Right renal pelvis (tissue), 4 donors: ENCODE measurements at regions not wholly inside any gene's neighbourhood (a gene's known extent, or its start where the extent isn't known, plus 50 kb on each side); places are given as distances from the start of the nearest gene placed in this dataset.

Experiments used
- DNase-seq, 4 donors: peaks; one replicate each; pipeline ENCODE4 v3.0.0-alpha.2; 2013; ENCODE audit warnings: low read depth in 4 of 4, low spot score in 3 of 4, missing footprints in 1 of 4

DNA sequence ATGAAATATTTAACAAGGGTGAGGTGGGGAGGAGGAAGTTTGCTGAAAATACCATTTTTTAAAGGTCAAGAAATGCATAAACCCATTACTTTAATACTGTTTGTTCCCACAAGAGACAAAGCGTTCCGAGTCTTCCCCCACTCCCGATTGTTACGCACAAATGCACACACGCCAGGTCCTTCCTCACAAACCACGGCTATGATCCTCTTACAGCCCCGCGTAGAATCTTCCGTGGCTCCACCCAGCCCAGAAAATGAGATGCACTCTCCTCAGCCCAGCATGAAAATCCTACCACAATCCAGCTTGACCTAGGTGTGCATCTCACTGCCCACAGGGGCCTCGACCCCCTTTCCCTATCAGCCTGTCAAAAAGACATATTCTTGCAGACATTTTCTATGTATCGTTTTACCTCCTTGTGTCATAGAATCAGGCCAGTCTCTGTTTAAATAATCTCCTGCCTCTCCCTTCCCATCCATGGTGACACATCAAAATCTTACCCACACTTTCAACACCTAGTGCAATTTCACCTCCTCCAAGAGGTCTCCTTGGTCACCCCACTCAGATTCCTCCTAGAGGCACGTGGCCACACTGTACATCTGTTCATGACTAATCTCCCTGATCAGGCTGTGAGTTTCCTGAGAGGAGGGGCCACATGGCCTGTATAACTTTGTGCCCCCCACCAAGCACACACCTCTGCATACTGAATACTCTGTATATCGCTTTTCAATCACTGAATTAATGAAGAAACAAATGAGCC, 491.0 kb upstream of the KLHL29 start:
- no peak for DNase-seq

DNA sequence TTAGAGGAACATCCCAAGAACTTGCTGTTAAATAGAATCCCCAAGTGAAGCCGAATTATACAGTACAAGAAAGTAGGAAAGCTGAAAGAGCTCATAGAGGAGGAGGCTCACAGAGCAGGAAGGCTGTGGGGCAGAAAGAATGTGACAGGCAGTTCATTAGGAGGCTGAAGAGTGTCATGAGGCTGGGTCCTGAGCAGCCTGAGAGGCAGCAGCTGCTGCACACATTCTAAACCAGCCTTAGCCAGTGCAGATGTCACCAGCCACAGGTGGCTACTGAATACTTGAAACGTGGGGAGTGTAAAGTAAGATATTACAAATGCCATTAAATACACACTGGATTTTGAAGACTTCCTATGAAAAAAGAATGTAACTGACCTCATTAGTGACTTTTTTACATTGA, 490.2 kb upstream of the KLHL29 start:
- DNase-seq, result peak in 1 of 4 donors; percentile 6

DNA sequence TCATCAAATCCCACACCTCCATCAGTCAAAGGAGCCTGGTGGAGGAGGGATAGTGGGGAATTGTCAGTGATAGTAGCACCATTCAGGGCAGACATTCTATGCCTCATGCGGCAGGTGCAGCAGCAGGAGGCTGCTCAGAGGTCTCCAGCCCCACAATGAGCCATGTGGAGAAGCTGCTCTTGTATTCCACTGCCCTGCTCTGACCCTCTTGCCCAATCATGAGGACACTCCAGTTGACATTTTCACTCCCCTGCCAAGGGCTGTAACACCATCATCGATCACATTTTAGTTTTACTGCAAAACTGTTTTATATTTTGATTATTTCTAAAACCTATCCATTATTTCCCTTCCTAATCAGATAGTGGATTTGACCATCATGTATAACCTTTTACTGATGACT, 487.6 kb upstream of the KLHL29 start:
- DNase-seq, result no peak

DNA sequence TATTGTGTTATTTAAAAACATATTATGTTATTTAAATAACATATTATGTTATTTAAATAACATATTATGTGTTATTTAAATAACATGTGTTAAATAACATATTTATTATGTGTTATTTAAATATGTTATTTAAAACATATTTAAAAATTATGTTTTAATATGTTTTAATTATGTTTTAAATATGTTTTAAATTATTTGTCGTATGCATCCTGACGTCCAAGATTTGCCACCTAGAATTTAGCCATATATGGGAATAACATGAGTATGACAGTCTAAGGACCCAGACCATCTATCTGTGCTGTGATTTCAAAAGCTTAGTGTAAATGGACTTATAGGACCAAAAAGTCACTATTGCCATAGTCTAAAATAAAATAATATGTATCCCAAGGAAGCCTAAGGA, 484.3 kb upstream of the KLHL29 start:
- DNase-seq, result no peak

DNA sequence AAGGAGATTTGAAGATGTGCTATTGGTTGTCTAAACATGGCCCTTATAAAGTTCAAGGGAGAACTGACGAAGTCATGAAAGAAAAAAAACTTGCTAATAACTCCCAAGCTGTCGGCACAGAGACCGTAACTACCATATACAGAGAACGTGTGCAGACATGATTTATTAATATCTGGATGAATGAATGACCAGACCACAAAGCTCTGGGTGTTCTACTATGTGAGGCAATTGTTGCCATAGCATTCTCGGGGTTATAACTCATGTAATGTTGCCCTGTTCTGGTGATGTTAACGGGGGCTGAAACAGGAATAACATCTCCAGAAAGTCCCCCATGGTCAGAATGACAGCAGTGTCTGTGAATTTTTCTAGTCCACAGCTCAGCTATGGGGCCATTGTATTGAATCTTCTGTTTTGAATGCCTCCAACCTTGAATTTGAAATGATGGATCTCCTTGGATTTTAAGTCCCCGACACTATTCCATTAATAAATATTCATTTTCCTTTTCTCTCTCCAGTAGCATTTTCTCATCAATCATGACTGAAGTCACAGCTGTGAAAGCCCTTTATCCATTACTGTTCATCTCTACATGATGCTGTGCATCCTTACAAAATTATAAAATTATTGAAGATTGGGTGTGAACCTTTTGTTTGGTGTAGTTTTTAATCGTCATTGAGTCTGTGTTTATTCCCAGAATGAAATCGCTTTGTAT, 483.4 kb upstream of the KLHL29 start:
- no peak for DNase-seq

DNA sequence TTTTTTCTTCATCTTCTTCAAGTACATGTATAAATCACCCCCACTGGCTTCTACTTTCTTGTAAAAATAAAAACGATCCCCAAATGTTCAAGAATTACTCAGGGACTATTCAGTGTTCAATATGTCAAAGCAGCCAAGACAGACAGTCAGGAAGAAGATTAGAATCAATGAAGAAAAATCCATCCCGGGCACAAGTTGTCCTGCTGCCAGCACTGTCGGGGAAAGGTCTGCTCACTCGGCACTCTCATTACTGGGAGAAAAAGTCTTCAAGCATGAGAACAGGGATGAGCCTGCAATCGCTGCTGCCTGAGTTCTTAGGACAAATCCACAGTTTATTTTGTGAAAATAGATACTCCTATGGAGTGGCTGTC, 482.8 kb upstream of the KLHL29 start:
- no peak for DNase-seq

DNA sequence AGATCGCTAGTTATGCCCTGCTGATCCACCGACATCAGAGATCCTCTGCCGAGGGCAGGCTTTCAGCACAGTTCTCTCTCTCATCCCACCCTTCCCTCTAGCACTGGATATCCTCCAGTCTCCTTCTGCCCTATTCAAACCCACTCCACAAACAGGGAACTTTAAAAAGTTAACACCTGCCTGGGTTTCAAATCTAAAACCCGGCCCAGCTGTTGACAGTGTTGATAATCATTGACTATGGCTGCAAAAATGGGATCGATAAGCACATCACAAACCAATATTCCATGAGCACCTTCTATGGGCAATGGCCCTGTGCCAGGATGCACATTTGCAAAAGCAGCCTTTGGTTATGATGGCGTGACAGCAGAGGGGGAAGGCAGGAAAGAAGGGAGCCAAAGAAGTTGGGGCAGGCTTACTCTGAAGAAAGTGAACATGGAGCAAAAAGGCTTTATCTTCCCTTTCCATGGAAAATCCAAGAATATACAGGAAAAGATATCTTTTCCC, 482.3 kb upstream of the KLHL29 start:
- no peak for DNase-seq

DNA sequence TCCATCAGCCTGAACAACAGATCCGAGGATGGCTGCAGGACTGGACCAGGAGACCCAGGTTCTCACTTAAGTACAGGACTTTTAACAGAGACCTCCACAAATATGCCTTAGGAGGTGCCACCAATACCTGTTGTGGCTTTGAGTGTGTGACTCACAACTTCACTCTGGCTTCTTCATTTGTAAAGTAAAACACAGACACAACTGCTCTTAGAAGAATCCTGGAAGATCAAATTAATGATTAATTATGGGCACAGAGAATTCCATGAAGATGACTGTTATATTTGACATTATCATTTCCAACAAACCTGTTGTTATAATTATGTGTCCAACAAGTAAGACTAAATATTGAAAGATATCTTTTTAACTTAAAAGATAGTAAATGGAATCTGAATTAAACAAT, 481.4 kb upstream of the KLHL29 start:
- no peak for DNase-seq

DNA sequence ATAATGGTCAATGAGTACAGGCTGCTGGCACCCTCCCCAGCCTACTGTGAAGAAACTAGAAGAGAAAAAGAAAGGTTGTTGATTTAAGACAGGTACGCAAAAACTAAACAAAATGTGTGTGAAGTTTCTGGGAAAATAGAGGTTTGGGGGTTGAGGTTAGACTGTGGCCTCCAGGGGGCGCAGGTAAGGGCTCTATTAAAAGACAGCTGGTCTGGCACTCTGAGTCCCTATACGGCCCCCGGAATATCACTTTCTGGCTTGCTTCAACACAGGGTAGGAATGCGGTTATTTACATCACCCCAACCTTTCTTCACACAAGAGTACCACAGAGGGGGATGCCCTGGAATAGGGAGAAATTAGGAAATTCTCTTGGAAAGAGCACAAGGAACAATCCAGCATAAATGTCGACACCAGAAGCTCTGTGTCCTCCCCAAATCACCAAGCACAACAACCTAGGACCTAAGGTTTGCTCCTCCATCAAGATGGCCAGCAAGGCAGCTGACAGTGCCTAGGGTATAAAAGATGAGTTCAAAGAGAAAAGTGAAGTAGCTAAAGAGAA, 480.8 kb upstream of the KLHL29 start:
- DNase-seq, result peak in 1 of 4 donors; percentile 14

DNA sequence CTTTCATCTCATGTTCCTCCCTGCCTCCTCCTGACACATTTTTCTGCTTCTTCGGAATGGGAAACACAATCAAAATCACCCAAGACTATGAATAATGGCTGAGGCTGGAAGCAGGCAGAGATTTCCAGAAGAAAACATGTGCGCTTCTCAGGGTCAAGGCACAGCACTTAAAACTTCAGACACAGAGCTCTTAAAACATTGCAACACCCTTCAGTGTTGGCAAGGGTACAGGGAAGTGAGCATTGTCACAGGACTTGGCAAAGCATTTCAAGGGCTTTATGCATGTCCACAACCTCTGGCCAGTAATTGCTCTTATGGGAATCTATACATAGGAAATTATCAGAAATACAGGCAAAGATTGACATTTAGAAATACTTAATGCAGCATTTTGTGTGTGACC, 477.6 kb upstream of the KLHL29 start:
- no peak for DNase-seq

DNA sequence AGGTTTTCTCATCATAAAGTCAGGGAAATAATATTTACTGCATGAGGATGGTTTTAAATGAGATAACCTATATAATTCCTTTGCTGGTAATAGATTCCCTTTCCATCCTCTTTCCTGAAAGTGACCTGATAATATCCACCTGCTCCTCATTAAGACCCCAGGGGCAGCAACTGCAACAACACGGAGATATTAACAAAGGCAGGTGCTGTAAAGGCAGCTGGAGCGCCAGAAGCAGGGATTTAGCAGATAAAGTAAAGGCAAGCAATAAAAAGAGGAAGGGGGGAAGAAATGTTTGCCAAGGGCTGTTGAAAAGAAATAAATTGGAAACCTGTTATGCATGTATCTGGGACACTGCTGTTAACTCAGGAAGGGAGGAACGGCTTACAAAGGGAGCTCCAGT, 472.6 kb upstream of the KLHL29 start:
- DNase-seq, result no peak

DNA sequence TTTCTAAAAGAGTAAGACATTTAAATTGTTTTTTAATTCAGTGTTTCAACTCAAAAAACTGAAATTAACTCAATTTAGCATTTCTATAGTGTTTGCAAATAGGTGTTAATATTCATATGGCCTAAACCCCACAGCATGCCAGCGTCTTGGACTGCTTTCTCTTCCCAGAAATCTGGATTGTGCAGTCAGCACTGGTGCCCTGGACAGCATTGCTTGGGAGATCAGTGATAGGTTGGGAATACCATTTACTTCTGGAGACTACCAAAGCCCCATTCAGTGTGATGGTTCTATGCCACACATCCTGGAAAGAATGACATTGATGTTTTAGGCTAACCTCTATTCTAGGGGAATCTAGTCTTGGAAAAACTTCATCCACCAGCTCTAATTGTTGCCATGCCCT, 455.0 kb upstream of the KLHL29 start:
- no peak for DNase-seq

DNA sequence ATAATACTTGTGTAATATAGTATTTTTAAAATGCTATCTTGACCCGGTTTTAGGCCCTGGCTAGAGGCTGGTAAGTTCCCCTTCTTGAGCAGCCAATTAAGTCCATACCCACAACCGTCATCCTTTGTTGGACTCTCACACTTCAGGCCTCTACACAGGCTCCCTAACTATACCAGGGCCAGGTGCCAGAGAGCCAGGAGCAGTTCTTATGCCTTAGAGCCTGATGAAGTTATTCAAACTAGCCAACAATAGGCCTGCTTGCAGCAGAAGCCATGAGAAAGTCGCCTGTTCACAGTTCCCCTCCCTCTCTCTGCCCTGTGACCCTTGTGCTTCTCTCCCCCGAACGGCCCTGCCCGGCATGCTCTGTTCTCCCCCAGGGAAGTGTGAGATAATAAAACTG, 454.2 kb upstream of the KLHL29 start:
- no peak for DNase-seq

DNA sequence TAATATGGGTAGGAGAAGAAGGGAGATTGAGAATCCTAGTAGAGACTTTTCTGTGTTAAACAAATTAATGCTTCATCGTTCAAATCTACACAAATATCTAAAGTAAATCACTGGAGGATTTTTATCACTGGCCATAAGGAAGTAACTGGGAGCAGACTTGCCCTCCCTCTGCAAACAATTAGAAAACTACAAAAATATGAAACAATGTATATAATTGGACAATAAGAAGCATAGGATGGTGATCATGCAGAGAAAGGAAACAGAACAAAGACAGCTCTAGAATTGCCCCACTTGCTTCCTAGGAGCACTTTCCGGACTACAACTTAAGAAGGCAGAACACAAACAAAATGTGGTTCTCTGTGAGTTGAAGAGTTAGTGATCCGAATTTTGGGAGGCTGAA, 452.7 kb upstream of the KLHL29 start:
- no peak for DNase-seq

DNA sequence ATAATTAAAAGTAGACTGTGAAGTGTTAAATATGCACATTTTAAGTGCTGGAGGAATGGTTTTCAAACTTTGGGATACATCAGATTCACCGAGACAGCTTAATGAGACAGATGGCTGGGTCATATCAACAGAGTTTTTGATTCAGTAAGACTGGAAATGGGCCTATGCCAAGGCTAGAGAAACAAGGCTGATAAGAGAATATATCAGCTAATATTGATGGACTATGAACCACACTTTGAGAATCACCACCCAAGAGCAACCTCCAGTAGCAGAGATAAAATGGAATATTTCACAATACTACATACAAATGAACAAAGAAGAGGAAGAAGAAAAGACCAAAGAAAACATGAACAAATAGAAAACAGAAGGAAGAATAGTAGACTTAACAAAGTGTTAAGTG, 450.2 kb upstream of the KLHL29 start:
- no peak for DNase-seq

DNA sequence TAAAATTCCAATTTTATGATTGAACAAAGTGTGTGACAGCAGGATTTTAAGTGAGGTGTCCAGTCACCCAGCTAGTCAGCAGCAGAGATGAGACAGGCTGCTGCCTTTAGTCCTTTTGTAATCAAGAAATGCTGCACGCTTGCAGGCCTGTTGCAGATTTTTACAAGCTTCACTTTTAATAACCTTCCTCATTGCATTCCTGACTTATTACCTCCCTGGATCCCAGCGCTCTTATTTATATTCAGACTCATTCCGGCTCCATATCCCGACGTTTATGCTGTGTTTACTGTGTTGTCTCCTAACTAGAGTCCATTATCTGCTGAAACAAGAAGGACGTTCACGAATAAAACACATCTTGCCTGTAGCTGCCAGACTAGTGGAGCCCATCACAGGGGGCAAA, 442.5 kb upstream of the KLHL29 start:
- no peak for DNase-seq

DNA sequence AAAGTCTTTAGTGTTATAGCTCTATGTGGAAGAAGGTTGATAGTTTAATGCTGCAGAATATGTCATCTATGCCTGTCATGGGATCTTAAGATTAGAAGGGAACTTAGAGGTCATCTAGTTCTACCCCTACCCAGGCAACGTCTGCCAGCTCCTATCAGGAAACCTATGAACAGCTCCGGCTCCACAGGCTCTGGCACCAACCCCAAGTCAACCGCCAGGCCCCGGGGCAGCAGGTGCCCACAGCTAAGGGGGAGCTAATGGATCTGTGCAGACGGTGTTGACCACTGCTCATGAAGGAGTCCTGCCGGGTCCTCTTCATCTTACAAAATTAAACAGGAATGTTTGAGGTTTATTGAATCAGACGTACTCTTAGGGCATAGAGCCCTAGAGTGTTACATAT, 440.8 kb upstream of the KLHL29 start:
- DNase-seq, result no peak

DNA sequence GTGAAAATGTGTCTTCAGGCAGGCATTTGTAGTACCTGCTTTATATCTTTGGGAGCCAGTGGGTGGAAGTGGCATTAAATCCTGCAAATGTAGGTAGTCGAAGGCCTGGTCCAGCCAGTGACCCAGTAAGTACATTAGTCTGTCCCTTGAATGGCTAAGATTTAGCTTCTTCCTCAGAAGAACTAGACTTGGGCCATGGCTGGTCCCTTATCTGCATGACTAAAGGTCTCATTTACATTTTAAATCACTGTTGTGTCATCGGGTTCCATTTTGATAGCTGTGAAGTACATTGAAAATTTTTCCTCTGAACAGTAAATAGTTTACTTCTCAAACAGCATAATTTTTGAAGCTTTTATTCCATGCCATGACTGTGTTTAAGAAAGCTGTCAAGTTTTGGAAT, 438.4 kb upstream of the KLHL29 start:
- no peak for DNase-seq

DNA sequence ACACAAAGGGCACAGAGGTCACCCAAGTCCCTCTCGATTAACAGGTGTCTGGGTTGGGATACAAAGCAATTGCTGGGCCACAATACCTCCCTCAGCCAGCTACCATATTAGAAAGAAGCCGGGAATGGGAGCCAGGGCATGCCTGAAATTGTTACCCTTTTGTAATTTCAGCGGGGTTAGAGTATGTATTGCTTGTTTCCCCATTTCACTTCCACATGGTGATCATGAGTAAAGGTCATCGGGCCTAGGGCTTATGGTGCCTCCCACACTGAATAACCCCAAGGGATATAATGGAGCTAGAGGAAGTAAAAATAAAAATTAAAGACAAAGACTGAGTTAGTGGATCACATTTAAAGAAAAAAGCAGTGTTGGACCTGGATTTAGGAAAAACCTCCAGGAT, 437.2 kb upstream of the KLHL29 start:
- DNase-seq, result no peak

DNA sequence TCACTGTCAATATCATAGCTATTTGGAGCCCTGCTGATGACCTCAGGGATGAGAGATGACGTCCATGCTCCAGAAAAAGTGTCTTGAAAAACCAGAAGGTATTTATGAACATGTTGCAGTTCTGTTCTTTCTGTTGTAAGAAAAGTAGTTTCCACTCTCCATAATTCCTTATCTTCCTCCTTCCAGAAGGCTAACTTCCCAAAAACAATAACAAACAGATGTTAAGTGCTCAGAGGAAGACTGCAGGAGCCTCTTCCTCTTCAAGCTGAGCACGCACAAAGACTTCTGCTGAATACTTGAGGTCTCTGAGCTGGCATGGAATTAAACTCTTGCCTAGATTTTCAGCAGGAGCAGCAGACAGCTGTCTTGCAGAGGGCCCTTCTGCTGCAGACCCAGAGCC, 434.5 kb upstream of the KLHL29 start:
- DNase-seq, result no peak

DNA sequence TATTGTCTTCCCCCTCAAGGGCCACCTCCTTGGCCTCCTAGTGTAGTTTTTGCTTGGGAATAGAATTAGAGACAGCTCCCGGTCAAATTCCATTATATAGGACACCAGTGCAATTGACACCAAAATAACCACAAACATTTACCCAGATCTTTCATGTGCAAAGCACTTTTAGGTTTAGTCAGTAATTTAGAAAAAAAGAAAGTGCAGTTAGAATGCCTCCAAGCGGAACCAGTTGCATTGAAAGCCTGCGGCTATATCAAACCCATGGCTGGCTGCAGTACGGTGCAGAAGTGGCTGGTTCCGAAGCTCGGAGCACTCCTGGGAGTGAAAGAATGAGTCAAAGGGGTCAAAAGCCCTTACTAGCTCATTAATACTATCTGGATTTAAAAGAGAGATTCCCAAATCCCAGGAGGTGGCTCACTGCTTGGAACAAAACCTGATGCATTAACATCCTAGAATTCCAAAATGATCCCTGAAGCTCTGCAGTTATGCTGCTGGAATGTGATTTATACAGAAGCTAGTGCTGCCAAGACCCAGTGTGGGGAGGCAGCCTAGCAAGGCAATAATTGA, 432.2 kb upstream of the KLHL29 start:
- no peak for DNase-seq

DNA sequence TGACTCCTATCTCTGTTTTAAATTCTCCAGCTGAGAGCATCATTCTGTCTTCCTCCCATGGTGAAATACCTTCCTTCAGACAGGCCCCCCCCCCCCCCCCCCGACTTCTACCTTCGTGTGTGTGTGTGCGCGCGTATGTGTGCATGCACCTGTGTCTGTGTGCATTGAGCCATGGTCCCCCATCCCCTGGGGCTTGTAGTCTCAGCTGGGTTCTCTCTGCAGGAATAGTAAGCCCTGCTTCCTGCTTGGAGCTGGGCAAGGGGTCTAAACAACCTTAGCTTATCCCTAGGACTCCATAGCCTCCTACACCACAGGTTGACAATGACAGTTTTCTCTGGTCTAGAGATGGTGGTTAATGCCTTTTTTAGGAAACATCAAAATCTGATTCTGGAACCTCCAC, 427.5 kb upstream of the KLHL29 start:
- peak in 1 of 4 donors; percentile 6 for DNase-seq
